PC-3 (cell line): ENCODE measurements at regions not wholly inside any gene's neighbourhood (a gene's known extent, or its start where the extent isn't known, plus 50 kb on each side); places are given as distances from the start of the nearest gene placed in this dataset.

Experiments
- CTCF ChIP-seq: fragments of 300-600 bp; sonication (generic); conservative IDR thresholded peaks from 2 replicates; pipeline ENCODE4 v1.5.1; 2017; ENCODE audit warnings: antibody characterized with exemption, low read depth, mild to moderate bottlenecking, low read length
- EZH2 ChIP-seq: fragments of 300-600 bp; sonication (generic); IDR thresholded peaks from one replicate; pipeline ENCODE4 v1.6.1; 2017; ENCODE audit warnings: antibody characterized with exemption, mild to moderate bottlenecking, low read length; ENCODE audit not compliant: unreplicated experiment
- EZH2phosphoT487 ChIP-seq: fragments of 300-600 bp; sonication (generic); IDR thresholded peaks from 2 replicates; pipeline ENCODE4 v1.6.1; 2018; ENCODE audit warnings: mild to moderate bottlenecking, antibody characterized with exemption, low read length, borderline replicate concordance

DNA sequence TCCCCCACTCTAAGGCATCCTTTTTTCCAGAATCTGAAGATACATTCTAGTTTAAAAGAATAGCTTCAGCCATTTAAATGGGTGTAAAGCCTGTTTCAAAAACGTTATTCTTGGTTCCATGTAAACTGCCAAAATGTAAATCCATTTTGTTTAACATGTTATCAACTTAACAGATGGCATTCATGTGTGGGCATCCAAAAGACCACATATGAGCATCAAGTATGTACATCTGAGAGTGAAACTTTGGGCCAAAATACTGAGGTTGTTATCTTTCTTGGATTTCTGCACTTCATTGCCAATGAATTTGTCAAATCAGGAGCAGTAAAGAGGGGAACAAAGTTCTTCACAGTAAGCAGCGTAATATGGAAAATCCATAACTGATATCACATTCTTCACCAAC is 395.4 kb downstream of the ZNF804A start:
- TF ChIP-seq CTCF, result no peak
- TF ChIP-seq EZH2, result no peak
- no peak for TF ChIP-seq EZH2phosphoT487
